ENCODE measurements at regions not wholly inside any gene's neighbourhood (a gene's known extent, or its start where the extent isn't known, plus 50 kb on each side); places are given as distances from the start of the nearest gene placed in this dataset.

- no TSS peak for BruUV-seq (replicated peaks)
- 0% methylated on average over 2 of the region's 2 CpGs for WGBS (ENCODE audit: insufficient coverage, low coverage, missing lambda C conversion rate)
- no peak overlapping the region for H3K27ac ChIP-seq (ENCODE audit: extremely low read depth, low read depth, low read length)
- no peak overlapping the region for H3K9ac ChIP-seq (ENCODE audit: insufficient read depth in 1 of 2, low read depth in 2 of 2, low read length in 2 of 2)
- no peaks in the 10 kb centered on the region for H3K27me3 ChIP-seq (ENCODE audit: control insufficient read depth in 2 of 2, insufficient read depth in 2 of 2, low read length in 2 of 2)
- H4K20me1 ChIP-seq (replicated peaks; ENCODE audit: control insufficient read depth, insufficient read depth, low read length): no peaks in the 10 kb centered on the region
- ChIA-PET CTCF (ENCODE audit: low intra/inter-chr PET ratio) (no interaction called here), POLR2A (no interaction called here)
- no peak overlapping the region for H3K4me2 ChIP-seq (ENCODE audit: insufficient read depth, low read length)
- DNase-seq (ENCODE audit: extremely low read depth in 1 of 4, low spot score in 3 of 4): peak in 2 of 4 experiments; percentile 5 to 9
- H3K36me3 ChIP-seq (ENCODE audit: control insufficient read depth, insufficient read depth, low read length): no peaks in the 10 kb centered on the region
- H3K79me2 ChIP-seq (ENCODE audit: control insufficient read depth, insufficient read depth, low read length): no peaks in the 10 kb centered on the region
- H3K9me1 ChIP-seq (ENCODE audit: control insufficient read depth, insufficient read depth, low read length): no peaks in the 10 kb centered on the region
- no peaks in the 10 kb centered on the region for H3K9me3 ChIP-seq (replicated peaks; ENCODE audit: control insufficient read depth, insufficient read depth, low read depth, low read length)
- no peak overlapping the region for H2AFZ ChIP-seq (ENCODE audit: low read depth, low read length)
- intact Hi-C loops (cut with micrococcal nuclease) (no loop called here), in situ Hi-C loops (cut with MboI) (no loop called here)
- no peak for FAIRE-seq
- ATAC-seq: no peak
- no peaks in the 10 kb centered on the region for H3K4me1 ChIP-seq (replicated peaks in 1 of 2; ENCODE audit: control insufficient read depth in 2 of 2, insufficient read depth in 2 of 2, low read length in 2 of 2)
- H3K4me3 ChIP-seq: no peak overlapping the region
- TF ChIP-seq KDM1A (IDR thresholded peaks at IDR 0.05) (no peak), MGA (IDR thresholded peaks at IDR 0.05) (no peak), BCL6 (CRISPR knock-in tag; IDR thresholded peaks at IDR 0.05) (no peak), THAP12 (CRISPR knock-in tag; IDR thresholded peaks at IDR 0.05) (no peak), MNT (conservative IDR thresholded peaks at IDR 0.05) (no peak), ZNF121 (CRISPR knock-in tag; conservative IDR thresholded peaks at IDR 0.05) (no peak), IFI16 (CRISPR knock-in tag; IDR thresholded peaks at IDR 0.05) (no peak)
These were observed 248.0 kb downstream of the RASSF9 start for GRCh38 chr12:85588221-85588620.

All from K562 (cell line).